ENCODE measurements at regions not wholly inside any gene's neighbourhood (a gene's known extent, or its start where the extent isn't known, plus 50 kb on each side); places are given as distances from the start of the nearest gene placed in this dataset.

DNA sequence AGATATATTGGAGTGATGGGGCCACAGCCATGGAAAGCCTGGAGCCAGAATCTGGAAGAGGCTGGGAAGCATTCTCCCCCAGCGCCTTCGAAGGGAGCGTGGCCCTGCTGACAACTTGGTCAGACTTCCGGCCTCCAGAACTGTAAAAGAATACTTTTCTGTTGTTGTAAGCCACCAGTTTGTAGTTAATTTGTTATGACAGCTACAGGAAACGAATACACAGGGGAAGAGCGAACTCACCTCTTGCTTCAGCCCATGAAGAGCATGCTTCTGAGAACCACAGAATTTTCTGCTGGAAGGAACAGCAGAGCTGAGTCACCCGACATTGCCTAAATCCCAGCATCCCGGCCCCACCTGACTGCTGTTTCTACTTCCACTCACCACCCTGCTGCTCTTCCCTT lies 501.7 kb downstream of the SHQ1 start:
- TF ChIP-seq CTCF (IDR thresholded peaks at IDR 0.05; ENCODE audit: low read length) (no peak), EZH2 (optimal IDR thresholded peaks at IDR 0.05; ENCODE audit: low read depth, low read length) (no peak)
